Suprapubic skin (tissue), 3 donors: ENCODE measurements at regions not wholly inside any gene's neighbourhood (a gene's known extent, or its start where the extent isn't known, plus 50 kb on each side); places are given as distances from the start of the nearest gene placed in this dataset.

Experiments used
- EP300 ChIP-seq: sonication (generic); formaldehyde crosslinking; IDR thresholded peaks from one replicate; pipeline ENCODE4 v1.6.1; 2017; ENCODE audit warnings: antibody characterized with exemption
- POLR2A ChIP-seq, 2 donors: fragments of 450-650 bp; IDR thresholded peaks; one replicate each; pipeline ENCODE4 v1.6.1; 2017; ENCODE audit warnings: antibody characterized with exemption in 2 of 2, mild to moderate bottlenecking in 2 of 2, moderate library complexity in 2 of 2
- TF ChIP-seq, protein P1 (sequence below), 2 donors: fragments of 200-600 bp in 1 of 2; fragments of 450-650 bp in 1 of 2; sonication (generic) in 1 of 2; IDR thresholded peaks; one replicate each; pipeline ENCODE4 v1.5.1; 2016 to 2019; ENCODE audit warnings: antibody characterized with exemption in 2 of 2, mild to moderate bottlenecking in 1 of 2, moderate library complexity in 1 of 2

- TF ChIP-seq POLR2A (IDR thresholded peaks at IDR 0.05) = no peak
- TF ChIP-seq, protein P1, sequence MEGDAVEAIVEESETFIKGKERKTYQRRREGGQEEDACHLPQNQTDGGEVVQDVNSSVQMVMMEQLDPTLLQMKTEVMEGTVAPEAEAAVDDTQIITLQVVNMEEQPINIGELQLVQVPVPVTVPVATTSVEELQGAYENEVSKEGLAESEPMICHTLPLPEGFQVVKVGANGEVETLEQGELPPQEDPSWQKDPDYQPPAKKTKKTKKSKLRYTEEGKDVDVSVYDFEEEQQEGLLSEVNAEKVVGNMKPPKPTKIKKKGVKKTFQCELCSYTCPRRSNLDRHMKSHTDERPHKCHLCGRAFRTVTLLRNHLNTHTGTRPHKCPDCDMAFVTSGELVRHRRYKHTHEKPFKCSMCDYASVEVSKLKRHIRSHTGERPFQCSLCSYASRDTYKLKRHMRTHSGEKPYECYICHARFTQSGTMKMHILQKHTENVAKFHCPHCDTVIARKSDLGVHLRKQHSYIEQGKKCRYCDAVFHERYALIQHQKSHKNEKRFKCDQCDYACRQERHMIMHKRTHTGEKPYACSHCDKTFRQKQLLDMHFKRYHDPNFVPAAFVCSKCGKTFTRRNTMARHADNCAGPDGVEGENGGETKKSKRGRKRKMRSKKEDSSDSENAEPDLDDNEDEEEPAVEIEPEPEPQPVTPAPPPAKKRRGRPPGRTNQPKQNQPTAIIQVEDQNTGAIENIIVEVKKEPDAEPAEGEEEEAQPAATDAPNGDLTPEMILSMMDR (IDR thresholded peaks at IDR 0.05) = no peak
- TF ChIP-seq EP300 = no peak
These were observed 2047.3 kb downstream of the LRRC4C start for GRCh38 chr11:39412117-39412516.
